Left lung (tissue), 4 donors: ENCODE measurements at regions not wholly inside any gene's neighbourhood (a gene's known extent, or its start where the extent isn't known, plus 50 kb on each side); places are given as distances from the start of the nearest gene placed in this dataset.

Experiments
- ATAC-seq: fragments of 200-7000 bp; cut with Tn5 transposase; one replicate; pipeline ENCODE4 v1.9.1; 2020; ENCODE audit warnings: moderate library complexity
- DNase-seq, 4 donors: peaks; one replicate each; pipeline ENCODE4 v3.0.0-alpha.2; 2013 to 2020
- H3K27ac ChIP-seq, 2 donors: fragments of 200-600 bp; sonication (generic) in 1 of 2; one replicate each; pipeline versions ENCODE4 v1.5.0 to v1.8.0; 2020 to 2021
- H3K27me3 ChIP-seq, 2 donors: fragments of 200-600 bp; sonication (generic) in 1 of 2; one replicate each; pipeline versions ENCODE4 v1.5.0 to v1.8.0; 2020 to 2021
- H3K36me3 ChIP-seq, 2 donors: fragments of 200-600 bp; sonication (generic) in 1 of 2; one replicate each; pipeline versions ENCODE4 v1.5.0 to v1.8.0; 2020 to 2021
- H3K4me1 ChIP-seq, 2 donors: fragments of 200-600 bp; one replicate each; pipeline ENCODE4 v1.8.0; 2021
- H3K4me3 ChIP-seq, 2 donors: fragments of 200-600 bp; sonication (generic) in 1 of 2; one replicate each; pipeline versions ENCODE4 v1.5.0 to v1.8.0; 2020 to 2021; ENCODE audit warnings: mild to moderate bottlenecking in 1 of 2
- H3K9me3 ChIP-seq, 2 donors: fragments of 200-600 bp; sonication (generic) in 1 of 2; one replicate each; pipeline versions ENCODE4 v1.5.0 to v1.8.0; 2020 to 2021
- CTCF ChIP-seq, 2 donors: fragments of 200-600 bp; sonication (generic) in 1 of 2; IDR thresholded peaks; one replicate each; pipeline versions ENCODE4 v1.5.0 to v1.8.0; 2021; ENCODE audit warnings: antibody characterized with exemption in 2 of 2
- intact Hi-C, 2 donors: fragments of 100-400 bp; cut with DNase I; formaldehyde crosslinking; loops; one replicate each; pipeline versions ENCODE4 v1.11.2 to v1.14.2; 2022
- donor health status: DM: no; HTN: yes; CAD: no.
- donor health status: DM: no; HTN: no; CAD: no.

GRCh38 chr6:92617721-92618120 is 801.6 kb downstream of the EPHA7 start:
- no peak for DNase-seq
- Histone ChIP-seq H3K36me3 (no peaks in the 10 kb centered on the region), H3K4me1 (no peaks in the 10 kb centered on the region), H3K27me3 (no peaks in the 10 kb centered on the region), H3K27ac (no peak overlapping the region), H3K9me3 (peaks cover 0 to 11% of the 10 kb centered on the region in 2 donors), H3K4me3 (no peak overlapping the region)
- intact Hi-C loops: no loop called here
- no peak for ATAC-seq
- no peak for TF ChIP-seq CTCF (IDR thresholded peaks at IDR 0.05)

GRCh38 chr6:92608751-92609150 is 810.6 kb downstream of the EPHA7 start:
- ATAC-seq: no peak
- Histone ChIP-seq H3K4me3 (no peak overlapping the region), H3K27ac (no peak overlapping the region), H3K27me3 (no peaks in the 10 kb centered on the region), H3K4me1 (no peaks in the 10 kb centered on the region), H3K36me3 (no peaks in the 10 kb centered on the region), H3K9me3 (peaks cover 0 to 1% of the 10 kb centered on the region in 2 donors)
- intact Hi-C loops: no loop called here
- TF ChIP-seq CTCF (IDR thresholded peaks at IDR 0.05): no peak
- no peak for DNase-seq

GRCh38 chr6:92593201-92593600 is 826.2 kb downstream of the EPHA7 start:
- Histone ChIP-seq H3K36me3 (no peaks in the 10 kb centered on the region), H3K4me1 (no peaks in the 10 kb centered on the region), H3K27ac (no peak overlapping the region), H3K27me3 (no peaks in the 10 kb centered on the region), H3K9me3 (no peaks in the 10 kb centered on the region), H3K4me3 (no peak overlapping the region)
- no peak for DNase-seq
- ATAC-seq: no peak
- TF ChIP-seq CTCF (IDR thresholded peaks at IDR 0.05): no peak
- intact Hi-C loops: no loop called here

GRCh38 chr6:92589996-92590395 is 829.4 kb downstream of the EPHA7 start:
- no peak for ATAC-seq
- no peak for DNase-seq
- no peaks in the 10 kb centered on the region for H3K36me3 ChIP-seq
- TF ChIP-seq CTCF (IDR thresholded peaks at IDR 0.05): no peak
- H3K9me3 ChIP-seq: no peaks in the 10 kb centered on the region
- no peak overlapping the region for H3K4me3 ChIP-seq
- H3K4me1 ChIP-seq: no peaks in the 10 kb centered on the region
- intact Hi-C loops: no loop called here
- H3K27ac ChIP-seq: no peak overlapping the region
- H3K27me3 ChIP-seq: no peaks in the 10 kb centered on the region

GRCh38 chr6:92588148-92588547 is 831.2 kb downstream of the EPHA7 start:
- no peak for ATAC-seq
- no peak overlapping the region for H3K4me3 ChIP-seq
- no peaks in the 10 kb centered on the region for H3K27me3 ChIP-seq
- DNase-seq: no peak
- no peaks in the 10 kb centered on the region for H3K36me3 ChIP-seq
- no peaks in the 10 kb centered on the region for H3K9me3 ChIP-seq
- intact Hi-C loops: no loop called here
- H3K4me1 ChIP-seq: no peaks in the 10 kb centered on the region
- no peak overlapping the region for H3K27ac ChIP-seq
- no peak for TF ChIP-seq CTCF (IDR thresholded peaks at IDR 0.05)
